Bronchial epithelial cell (primary cell): ENCODE measurements at regions not wholly inside any gene's neighbourhood (a gene's known extent, or its start where the extent isn't known, plus 50 kb on each side); places are given as distances from the start of the nearest gene placed in this dataset.

ENCODE experiments used
- DNase-seq: peaks from one replicate; pipeline ENCODE4 v3.0.0-alpha.2; 2010; ENCODE audit warnings: low read depth
- FAIRE-seq: peaks from 2 replicates; lab custom pipeline; 2011; peaks lifted over from hg19 to GRCh38; lab: Jason Lieb, UNC
- H3K27me3 ChIP-seq: 2 replicates; pipeline ENCODE4 v1.5.1; 2011; ENCODE audit warnings: low read length; ENCODE audit not compliant: control insufficient read depth, insufficient read depth
- H3K36me3 ChIP-seq: 2 replicates; pipeline ENCODE4 v1.5.1; 2011; ENCODE audit warnings: low read length; ENCODE audit not compliant: control insufficient read depth, insufficient read depth
- H3K4me3 ChIP-seq: 2 replicates; pipeline ENCODE4 v1.5.1; 2011; ENCODE audit warnings: mild to moderate bottlenecking, low read depth, low read length, control low read depth
- CTCF ChIP-seq: IDR thresholded peaks from 2 replicates; pipeline ENCODE4 v1.5.1; 2011; ENCODE audit warnings: mild to moderate bottlenecking, moderate library complexity, low read length, control low read depth, inconsistent platforms; ENCODE audit not compliant: insufficient read depth, severe bottlenecking

DNA sequence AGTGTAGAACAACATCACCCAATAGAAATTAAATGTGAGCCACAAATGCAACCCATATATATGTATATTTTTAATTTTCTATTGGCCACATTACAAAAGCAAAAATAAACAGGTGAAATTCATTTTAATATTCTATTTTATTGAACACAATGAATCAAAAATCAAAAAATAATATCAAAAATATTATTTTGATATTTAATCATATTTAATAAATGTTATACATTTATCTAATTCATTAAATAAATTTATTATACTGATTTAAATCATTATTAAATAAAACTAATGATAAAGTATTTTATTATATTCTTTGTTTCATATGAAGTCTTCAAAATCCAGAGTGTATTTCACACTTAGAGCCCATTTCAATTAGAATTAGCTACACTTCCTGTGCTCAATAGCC, 98.4 kb upstream of the MANEA start:
- TF ChIP-seq CTCF = no peak
- H3K27me3 ChIP-seq = no peaks in the 10 kb centered on the region
- H3K36me3 ChIP-seq = no peaks in the 10 kb centered on the region
- H3K4me3 ChIP-seq = no peak overlapping the region
- DNase-seq = no peak
- no peak for FAIRE-seq

DNA sequence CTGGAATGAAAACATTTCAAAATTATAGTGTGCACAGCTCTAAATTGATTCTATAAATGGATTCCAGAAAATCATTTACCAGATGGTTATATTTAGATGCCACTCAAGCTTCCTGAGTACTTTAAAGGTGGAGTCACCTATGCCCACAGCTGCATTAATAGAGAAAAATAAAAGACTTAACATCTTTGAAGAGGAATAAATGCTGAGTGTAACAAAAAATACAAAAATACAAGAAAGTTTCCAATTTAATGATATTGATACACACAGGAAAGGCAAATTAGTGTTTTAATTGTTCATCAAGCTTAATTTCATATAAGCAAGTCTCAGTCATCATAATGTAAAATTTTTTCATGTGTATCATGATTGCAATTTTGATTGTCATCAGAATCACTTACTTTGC, 89.5 kb upstream of the MANEA start:
- Histone ChIP-seq H3K27me3 (no peaks in the 10 kb centered on the region), H3K36me3 (no peaks in the 10 kb centered on the region), H3K4me3 (no peak overlapping the region)
- DNase-seq (no peak), FAIRE-seq (no peak)
- no peak for TF ChIP-seq CTCF

DNA sequence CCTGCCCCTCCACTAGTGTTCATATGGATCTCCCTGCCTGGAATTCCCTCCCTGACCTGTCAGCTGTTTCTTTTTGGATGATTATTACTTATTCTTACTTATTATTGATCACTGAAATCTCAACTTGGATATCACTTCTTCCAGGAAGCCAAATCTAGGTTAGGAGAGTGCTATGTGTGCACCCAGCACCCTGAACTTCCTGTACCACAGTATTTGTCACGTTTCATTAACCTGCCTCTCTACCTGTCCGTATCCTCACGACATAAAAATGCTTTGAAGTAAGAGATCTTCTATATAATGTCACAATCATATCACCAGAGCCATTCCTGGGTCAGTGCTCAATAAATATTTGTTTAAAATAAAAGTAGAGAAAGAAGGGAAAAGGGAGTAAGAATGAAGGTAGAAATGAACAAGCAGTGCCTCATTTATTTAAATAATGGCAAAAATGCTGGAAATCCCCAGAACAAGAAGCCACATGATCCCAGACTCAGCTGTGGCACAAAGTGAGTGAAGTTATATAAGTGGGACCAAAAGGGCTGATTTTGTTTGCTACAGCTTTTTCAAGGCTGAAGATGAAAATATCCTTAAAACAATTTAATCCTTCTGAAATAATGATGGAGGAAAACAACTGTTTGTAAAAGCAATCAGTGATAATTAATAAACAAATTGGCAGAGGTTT, 88.0 kb upstream of the MANEA start:
- no peaks in the 10 kb centered on the region for H3K36me3 ChIP-seq
- no peak overlapping the region for H3K4me3 ChIP-seq
- H3K27me3 ChIP-seq = no peaks in the 10 kb centered on the region
- DNase-seq (no peak), FAIRE-seq (no peak)
- no peak for TF ChIP-seq CTCF

GRCh38 chr6:95496769-95497426, 80.4 kb upstream of the MANEA start:
- no peak overlapping the region for H3K4me3 ChIP-seq
- DNase-seq (no peak), FAIRE-seq (no peak)
- no peaks in the 10 kb centered on the region for H3K27me3 ChIP-seq
- H3K36me3 ChIP-seq = no peaks in the 10 kb centered on the region
- TF ChIP-seq CTCF = no peak

DNA sequence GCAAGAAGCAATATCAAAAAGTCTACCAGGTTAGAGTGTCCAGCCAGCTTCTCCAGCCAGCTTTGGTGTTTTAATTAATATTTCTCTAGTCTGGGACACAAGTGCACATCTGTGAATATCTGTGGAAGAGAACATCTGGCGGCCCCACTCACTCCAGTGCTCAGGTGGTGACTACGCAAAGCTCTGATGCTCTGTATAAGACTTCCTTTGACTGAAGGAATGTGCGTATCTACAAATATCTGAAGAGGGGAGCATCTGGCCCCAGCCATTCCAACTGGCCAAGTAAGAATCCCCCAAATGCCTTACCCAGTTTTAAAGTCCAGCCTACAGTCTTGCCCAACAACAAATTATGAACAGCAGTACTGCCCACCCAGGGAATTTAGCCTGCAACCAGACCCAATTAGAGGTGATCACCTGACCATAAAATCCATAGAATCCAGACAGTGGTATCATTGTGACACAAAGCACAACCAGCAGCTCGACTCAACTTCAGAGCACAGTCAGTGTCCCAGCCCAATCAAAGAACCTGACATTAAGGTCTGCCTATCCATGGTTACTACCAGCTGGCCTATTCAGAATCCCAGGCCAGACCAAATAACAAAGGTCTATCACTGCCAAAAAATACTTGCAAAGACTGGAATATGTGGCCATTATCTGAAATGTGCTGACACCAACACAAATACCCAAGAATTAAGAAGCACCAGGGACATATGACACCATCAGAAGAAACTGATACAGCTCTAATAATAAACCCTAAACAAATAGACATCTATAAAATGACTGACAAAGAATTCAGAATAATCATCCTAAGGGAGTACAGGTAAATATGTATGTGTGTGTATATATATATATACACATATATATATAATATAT, 76.1 kb upstream of the MANEA start:
- no peak for TF ChIP-seq CTCF
- FAIRE-seq (no peak), DNase-seq (no peak)
- Histone ChIP-seq H3K4me3 (no peak overlapping the region), H3K36me3 (no peaks in the 10 kb centered on the region), H3K27me3 (no peaks in the 10 kb centered on the region)
